IMR-90 (cell line): ENCODE measurements at regions not wholly inside any gene's neighbourhood (a gene's known extent, or its start where the extent isn't known, plus 50 kb on each side); places are given as distances from the start of the nearest gene placed in this dataset.

Experiments
- ATAC-seq: fragments of 200-7000 bp; cut with Tn5 transposase; 2 replicates; pipeline ENCODE4 v1.9.1; 2020; ENCODE audit warnings: low read depth, mild to moderate bottlenecking, moderate library complexity
- BruUV-seq: library from RNA; stranded (reverse); fragments of 400-500 nt; replicated peaks from 2 replicates; lab custom pipeline; 2021; lab: Mats Ljungman, UMichigan
- CTCF ChIA-PET: fragments of 300-600 bp; formaldehyde crosslinking; extraction: SDS; loops from one replicate; lab custom pipeline; 2021; ENCODE audit warnings: antibody characterized with exemption; lab: Yijun Ruan, JAX
- POLR2A ChIA-PET: fragments of 300-600 bp; sonication (Branson Sonifier 250); formaldehyde crosslinking; loops from one replicate; lab custom pipeline; 2022; ENCODE audit warnings: antibody characterized with exemption; ENCODE audit not compliant: unreplicated experiment; lab: Charles Lee
- DNase-seq: peaks from one replicate; pipeline ENCODE4 v3.0.0; 2013
- H2AFZ ChIP-seq: replicated peaks from 2 replicates; pipeline ENCODE3; 2013; ENCODE audit warnings: low read length, mild to moderate bottlenecking; ENCODE audit not compliant: poor library complexity
- H2AK5ac ChIP-seq: 2 replicates; pipeline ENCODE4 v1.6.1; 2013; ENCODE audit warnings: low read depth, low read length, inconsistent platforms
- H2AK9ac ChIP-seq: replicated peaks from 2 replicates; pipeline ENCODE3; 2013; ENCODE audit warnings: mild to moderate bottlenecking, low read depth, low read length, moderate library complexity; ENCODE audit not compliant: poor library complexity
- H2BK120ac ChIP-seq: 2 replicates; pipeline ENCODE4 v1.6.1; 2013; ENCODE audit warnings: low read depth, low read length, inconsistent platforms
- H2BK15ac ChIP-seq: 3 replicates; pipeline ENCODE4 v1.6.1; 2013; ENCODE audit warnings: low read depth, low read length, inconsistent platforms
- H2BK20ac ChIP-seq: 2 replicates; pipeline ENCODE4 v1.6.1; 2013; ENCODE audit warnings: low read depth, mild to moderate bottlenecking, inconsistent platforms, low read length, moderate library complexity
- H2BK5ac ChIP-seq: 2 replicates; pipeline ENCODE4 v1.6.1; 2013; ENCODE audit warnings: mild to moderate bottlenecking, low read depth, low read length, inconsistent platforms; ENCODE audit not compliant: poor library complexity, severe bottlenecking
- H3K14ac ChIP-seq: replicated peaks from 2 replicates; pipeline ENCODE4 v1.6.1; 2013; ENCODE audit warnings: low read depth, low read length, inconsistent platforms
- H3K18ac ChIP-seq: 2 replicates; pipeline ENCODE4 v1.6.1; 2013; ENCODE audit warnings: low read depth, low read length, control low read depth
- H3K23ac ChIP-seq: 2 replicates; pipeline ENCODE4 v1.6.1; 2013; ENCODE audit warnings: low read depth, low read length, inconsistent platforms
- H3K27ac ChIP-seq: 2 replicates; pipeline ENCODE4 v1.5.1; 2013; ENCODE audit warnings: mild to moderate bottlenecking, control low read depth, low read length; ENCODE audit not compliant: insufficient read depth
- H3K27me3 ChIP-seq: 2 replicates; pipeline ENCODE4 v1.6.1; 2013; ENCODE audit warnings: low read length; ENCODE audit not compliant: control insufficient read depth, insufficient read depth
- H3K36me3 ChIP-seq: 2 replicates; pipeline ENCODE4 v1.6.1; 2013; ENCODE audit warnings: low read length, mixed read lengths; ENCODE audit not compliant: control insufficient read depth, insufficient read depth
- H3K4ac ChIP-seq: 2 replicates; pipeline ENCODE4 v1.6.1; 2013; ENCODE audit warnings: low read depth, low read length, inconsistent platforms
- H3K4me1 ChIP-seq: 2 replicates; pipeline ENCODE4 v1.6.1; 2013; ENCODE audit warnings: low read length, mixed read lengths; ENCODE audit not compliant: control insufficient read depth, insufficient read depth
- H3K4me2 ChIP-seq: 2 replicates; pipeline ENCODE4 v1.6.1; 2013; ENCODE audit warnings: low read depth, mild to moderate bottlenecking, control low read depth, low read length, moderate library complexity
- H3K4me3 ChIP-seq: 2 replicates; pipeline ENCODE4 v1.5.1; 2013; ENCODE audit warnings: low read depth, mild to moderate bottlenecking, control low read depth, low read length, moderate library complexity; ENCODE audit not compliant: insufficient read depth
- H3K56ac ChIP-seq: 2 replicates; pipeline ENCODE4 v1.6.1; 2013; ENCODE audit warnings: low read length, inconsistent platforms; ENCODE audit not compliant: insufficient read depth; ENCODE audit errors: extremely low read depth
- H3K79me1 ChIP-seq, 2 experiments: 2 replicates each; pipeline ENCODE4 v1.6.1; 2013; ENCODE audit warnings: low read length in 2 of 2, inconsistent platforms in 1 of 2, low read depth in 1 of 2
- H3K9ac ChIP-seq: 2 replicates; pipeline ENCODE4 v1.6.1; 2013; ENCODE audit warnings: low read depth, low read length, control low read depth
- H3K9me1 ChIP-seq: 2 replicates; pipeline ENCODE4 v1.6.1; 2013; ENCODE audit warnings: low read length, inconsistent platforms; ENCODE audit not compliant: insufficient read depth
- H3K9me3 ChIP-seq: 2 replicates; pipeline ENCODE4 v1.6.1; 2013; ENCODE audit warnings: low read length; ENCODE audit not compliant: control insufficient read depth, insufficient read depth
- H4K20me1 ChIP-seq: 2 replicates; pipeline ENCODE4 v1.6.1; 2013; ENCODE audit warnings: low read length, inconsistent platforms; ENCODE audit not compliant: insufficient read depth
- H4K5ac ChIP-seq: 2 replicates; pipeline ENCODE4 v1.6.1; 2013; ENCODE audit warnings: mild to moderate bottlenecking, low read depth, low read length, control low read depth
- H4K8ac ChIP-seq, 2 experiments: 2 replicates each; pipeline ENCODE4 v1.6.1; 2013; ENCODE audit warnings: low read depth in 2 of 2, low read length in 2 of 2, control low read depth in 1 of 2, inconsistent platforms in 1 of 2
- H4K91ac ChIP-seq: 2 replicates; pipeline ENCODE4 v1.6.1; 2013; ENCODE audit warnings: low read depth, low read length, inconsistent platforms; ENCODE audit not compliant: insufficient read depth
- CTCF ChIP-seq: conservative IDR thresholded peaks from 2 replicates; pipeline ENCODE4 v1.5.1; 2012; ENCODE audit warnings: mild to moderate bottlenecking, low read depth, low read length, improper control_type of control experiment
- MXI1 ChIP-seq: IDR thresholded peaks from 2 replicates; pipeline ENCODE4 v1.6.1; 2012; ENCODE audit warnings: low read depth, mild to moderate bottlenecking, low read length, moderate library complexity, borderline replicate concordance
- WGBS, 2 experiments: methylation state at CpG; one replicate each; pipeline versions ENCODE4 v1.1.5 to v1.1.7; 2013; ENCODE audit warnings: missing lambda C conversion rate in 2 of 2; ENCODE audit not compliant: insufficient read length in 1 of 2; ENCODE audit errors: extremely low coverage in 2 of 2; 5-methylcytosine and 5-hydroxymethylcytosine counted together
- dilution Hi-C: fragments of 300-500 bp; cut with HindIII; formaldehyde crosslinking; loops from one replicate; pipeline ENCODE4 v1.14.3; 2018; ENCODE audit warnings: low sequenced_read_pairs; ENCODE audit not compliant: unreplicated experiment
- in situ Hi-C: fragments of 300-500 bp; cut with MboI; formaldehyde crosslinking; loops from 3 replicates; pipeline ENCODE4 v1.14.3; 2019; ENCODE audit warnings: low sequenced_read_pairs, inconsistent platforms, mixed read lengths
- intact Hi-C: fragments of 100-400 bp; cut with micrococcal nuclease; formaldehyde crosslinking; loops from 2 replicates; pipeline ENCODE4 v1.10.0; 2022

GRCh38 chr18:51522338-51522737 is 324.9 kb upstream of the MEX3C start:
- no peak overlapping the region for H2AFZ ChIP-seq
- no peak overlapping the region for H2AK5ac ChIP-seq
- no CpG with 5 or more reads among the region's 7 CpGs for WGBS, 2 experiments
- no peak overlapping the region for H2BK20ac ChIP-seq
- no TSS peak for BruUV-seq
- H3K23ac ChIP-seq: no peak overlapping the region
- in situ Hi-C loops (no loop called here), intact Hi-C loops (no loop called here), dilution Hi-C loops (no loop called here)
- H3K4ac ChIP-seq: no peak overlapping the region
- no peaks in the 10 kb centered on the region for H3K36me3 ChIP-seq
- no peak for TF ChIP-seq MXI1
- no peak for TF ChIP-seq CTCF
- ATAC-seq (no peak), DNase-seq (no peak)
- no peak overlapping the region for H2BK5ac ChIP-seq
- no peak overlapping the region for H4K5ac ChIP-seq
- H3K4me1 ChIP-seq: no peaks in the 10 kb centered on the region
- no peak overlapping the region for H2BK120ac ChIP-seq
- H3K4me3 ChIP-seq: no peak overlapping the region
- peaks cover 12% of the 10 kb centered on the region for H3K9me3 ChIP-seq
- no peaks in the 10 kb centered on the region for H3K27me3 ChIP-seq
- H4K8ac ChIP-seq: no peak overlapping the region
- no peak overlapping the region for H4K91ac ChIP-seq
- H2AK9ac ChIP-seq: no peak overlapping the region
- H3K27ac ChIP-seq: no peak overlapping the region
- H3K4me2 ChIP-seq: no peak overlapping the region
- POLR2A ChIA-PET: no interaction called here
- no peaks in the 10 kb centered on the region for H3K79me1 ChIP-seq
- H3K9me1 ChIP-seq: no peaks in the 10 kb centered on the region
- H3K18ac ChIP-seq: no peak overlapping the region
- H3K14ac ChIP-seq: no peak overlapping the region
- no peaks in the 10 kb centered on the region for H4K20me1 ChIP-seq
- no peak overlapping the region for H3K9ac ChIP-seq
- no peak overlapping the region for H2BK15ac ChIP-seq
- no peak overlapping the region for H3K56ac ChIP-seq
- CTCF ChIA-PET: interaction anchor here (0.6 kb wide), 1 partner anchor 23 kb away, joined by 3 read pairs; no protein-coding TSS in a partner anchor
